NCI-H2029 (cell line): ENCODE measurements at regions not wholly inside any gene's neighbourhood (a gene's known extent, or its start where the extent isn't known, plus 50 kb on each side); places are given as distances from the start of the nearest gene placed in this dataset.
A peak's percentile ranks its signal among the peaks of the same experiment; 100 is the strongest.
"Not testable (repeated sequence)": the region's sequence is repeated elsewhere in the genome, so short reads cannot be mapped to it uniquely, and the experiment has no call there.

Experiments
- DNase-seq: peaks from one replicate; lab custom pipeline; 2025; lab: John Stamatoyannopoulos, UW

DNA sequence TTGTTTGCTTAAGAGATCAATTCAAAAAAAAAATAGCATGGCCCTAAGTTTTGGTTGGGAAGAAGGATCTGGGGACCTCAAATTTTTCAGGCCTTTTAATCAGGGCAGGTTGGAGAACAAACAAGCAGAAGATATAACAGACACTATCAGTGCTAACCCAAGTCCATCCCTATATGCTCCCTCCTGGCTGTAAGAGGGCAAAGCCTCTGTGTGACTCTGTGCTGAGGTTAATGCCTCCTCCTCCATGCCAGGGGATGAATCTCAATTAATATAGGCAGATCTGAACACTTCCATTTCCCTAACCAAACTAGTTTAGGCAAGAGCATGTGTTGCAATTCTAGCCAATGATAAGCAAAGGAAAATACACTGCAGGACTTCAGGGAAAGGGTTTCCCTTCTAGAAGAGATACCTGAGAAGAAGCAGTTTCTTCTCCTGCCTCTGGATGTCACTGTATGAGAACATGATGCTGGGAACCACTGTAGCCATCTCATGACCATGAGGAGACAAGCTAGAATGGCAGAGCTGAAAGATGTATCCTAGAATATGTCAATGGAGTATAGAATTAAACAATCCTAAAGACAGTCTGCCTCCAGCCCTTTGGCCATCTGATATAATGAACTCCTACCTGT lies 76.0 kb downstream of the CHD9NB start:
- no peak for DNase-seq

DNA sequence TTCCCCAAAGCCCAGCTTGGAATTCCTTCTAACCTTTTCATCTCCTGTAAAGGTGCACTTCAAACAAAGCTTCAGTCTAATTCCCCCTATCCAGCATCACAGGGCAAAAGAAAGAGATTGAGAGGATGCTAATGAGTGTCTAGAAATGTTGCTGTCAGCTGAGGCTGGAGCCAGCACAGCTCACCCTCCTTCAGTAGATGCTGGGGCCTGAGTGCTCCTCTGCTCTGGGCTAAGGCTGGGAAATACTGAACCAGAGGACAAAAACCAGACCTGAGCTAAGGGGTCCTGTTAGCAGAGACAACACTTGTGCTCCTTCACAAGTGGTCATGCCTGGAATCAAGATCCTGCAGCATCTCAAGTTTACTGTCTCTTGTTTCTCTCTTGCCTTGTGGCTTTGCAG lies 85.0 kb downstream of the CHD9NB start:
- DNase-seq: no peak

DNA sequence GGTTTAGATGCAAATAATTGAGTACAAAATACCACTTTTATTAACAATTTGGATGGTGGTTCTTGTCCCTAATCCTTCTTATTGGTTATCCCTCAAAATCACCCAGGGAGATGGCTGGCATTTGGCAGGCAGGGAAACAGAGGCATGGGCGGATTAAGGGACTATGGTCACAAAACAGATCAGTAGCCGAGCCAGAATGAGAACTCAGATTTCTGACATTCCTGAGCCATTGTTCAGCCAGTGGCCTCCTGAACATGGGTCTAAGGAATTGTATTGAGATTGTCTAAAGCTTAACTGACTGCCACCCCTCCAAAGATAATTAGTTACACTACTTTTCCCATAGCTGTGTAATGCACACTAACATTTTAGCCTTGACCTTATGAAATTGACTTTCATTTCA lies 88.4 kb downstream of the CHD9NB start:
- DNase-seq: no peak

DNA sequence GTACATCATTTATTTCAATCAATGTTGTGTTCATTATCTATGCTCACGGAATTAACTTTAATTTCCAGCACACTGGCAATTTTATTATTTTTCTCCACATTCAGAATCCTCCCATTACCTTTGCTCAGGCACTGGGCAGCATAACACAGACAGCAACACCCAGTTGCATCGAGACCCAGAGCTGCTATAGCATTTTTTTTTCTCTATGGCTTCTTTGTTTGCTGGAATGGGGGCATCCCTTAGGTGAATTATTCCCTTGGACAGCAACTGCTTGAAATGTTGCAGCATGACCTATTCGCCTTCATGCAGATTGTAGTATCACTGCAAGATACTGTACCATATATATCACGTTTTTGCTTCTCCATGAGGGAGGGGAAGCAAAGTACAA lies 88.8 kb downstream of the CHD9NB start:
- DNase-seq: no peak

DNA sequence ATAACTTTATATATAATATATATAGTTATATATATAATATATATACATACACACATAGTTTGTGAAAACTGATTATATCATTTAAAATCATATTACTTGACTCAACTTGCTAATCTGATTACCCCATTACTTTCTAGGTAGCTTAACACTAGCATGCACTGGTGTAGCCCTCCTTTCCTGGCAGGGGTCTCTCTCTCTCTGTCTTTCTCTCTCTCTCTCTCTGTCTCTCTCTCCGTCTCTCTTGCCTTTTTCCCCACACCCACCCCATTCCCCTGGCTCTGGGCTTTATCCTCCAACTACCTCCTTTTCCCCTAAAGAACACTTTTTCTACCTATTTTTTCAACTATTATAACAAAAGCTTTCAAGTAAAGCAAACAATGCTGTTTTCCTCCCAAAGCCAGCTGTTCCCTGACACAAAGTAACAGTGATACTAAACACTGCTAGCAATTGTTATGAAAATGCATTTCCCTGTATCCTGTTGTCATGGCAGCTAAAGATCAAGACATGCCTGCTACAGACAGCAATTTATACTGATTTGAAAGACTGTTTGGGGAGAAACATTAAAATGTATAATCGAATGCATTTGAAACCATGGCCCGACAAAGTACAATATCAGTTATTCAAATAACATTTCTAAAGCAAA lies 89.4 kb downstream of the CHD9NB start:
- DNase-seq: no peak

DNA sequence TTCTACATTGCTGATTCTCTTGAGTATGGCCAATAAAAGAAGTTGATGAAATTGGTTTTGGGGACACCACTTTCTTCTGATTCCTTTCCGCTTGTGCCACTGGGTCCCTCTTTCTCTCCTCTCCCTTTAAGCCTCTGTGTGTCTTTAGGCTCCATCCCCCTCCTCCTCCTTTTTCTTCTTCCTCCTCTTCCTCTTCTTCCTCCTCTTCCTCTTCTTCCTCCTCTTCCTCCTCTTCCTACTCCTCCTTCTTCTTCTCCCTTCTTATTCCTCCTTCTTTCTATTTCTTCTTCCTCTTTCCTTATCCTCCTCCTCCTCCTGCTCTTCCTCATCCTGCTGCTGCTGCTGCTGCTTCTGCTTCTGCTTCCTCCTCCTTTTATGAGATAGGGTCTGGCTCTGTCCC lies 93.7 kb downstream of the CHD9NB start:
- no peak for DNase-seq

DNA sequence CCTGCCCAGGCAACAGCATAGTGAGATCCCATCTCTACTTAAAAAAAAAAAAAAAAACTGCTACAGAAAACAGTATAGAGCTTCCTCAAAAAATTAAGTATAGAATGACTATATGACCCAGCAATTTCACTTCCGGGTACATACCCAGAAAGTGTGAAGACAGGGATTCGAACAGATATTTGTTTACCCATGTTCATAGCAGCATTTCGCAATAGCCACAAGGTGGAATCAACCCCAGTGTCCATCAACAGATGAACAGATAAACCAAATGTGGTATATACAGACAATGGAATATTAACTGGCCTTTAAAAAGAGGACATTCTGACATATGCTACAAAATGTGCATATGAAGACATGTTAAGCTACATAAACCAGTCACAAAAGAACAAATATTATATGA lies 95.5 kb downstream of the CHD9NB start:
- no peak for DNase-seq

DNA sequence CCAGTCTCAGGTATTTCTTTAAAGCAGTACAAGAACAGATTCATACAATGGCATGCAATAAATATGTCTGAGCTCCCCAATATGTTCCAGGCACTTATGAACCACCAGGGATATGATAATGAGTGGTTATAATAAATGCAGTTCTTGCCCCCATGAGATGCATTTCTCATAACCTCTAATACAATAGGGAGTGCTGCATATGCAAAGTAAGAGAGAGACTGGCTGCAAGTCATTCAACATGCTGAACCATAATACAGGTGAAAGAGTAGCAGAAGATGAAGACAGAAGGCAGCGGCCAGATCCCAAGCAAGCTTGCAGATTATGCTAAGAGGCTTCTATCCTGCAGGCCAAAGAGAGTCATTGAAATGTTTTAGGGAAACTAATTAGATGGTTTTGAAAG lies 96.7 kb downstream of the CHD9NB start:
- no peak for DNase-seq

DNA sequence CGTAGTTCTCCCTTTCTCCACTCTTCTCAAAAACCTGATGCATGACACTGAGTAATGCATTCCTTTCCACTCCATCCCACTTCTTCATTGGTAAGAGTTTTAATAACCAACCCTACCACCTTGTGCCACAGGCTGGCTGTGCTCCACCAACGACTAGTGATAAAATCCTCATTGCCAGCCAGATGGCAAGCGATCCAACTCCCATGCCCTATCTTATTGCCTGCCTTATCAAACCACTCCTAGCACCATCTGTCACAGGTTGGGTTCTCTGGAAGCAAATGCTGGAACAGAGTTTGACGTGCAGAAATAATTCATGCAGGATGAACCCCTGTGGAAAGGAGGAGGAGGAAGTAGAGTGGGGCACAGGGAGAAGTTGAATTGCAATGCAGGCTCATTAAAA lies 99.5 kb downstream of the CHD9NB start:
- no peak for DNase-seq

DNA sequence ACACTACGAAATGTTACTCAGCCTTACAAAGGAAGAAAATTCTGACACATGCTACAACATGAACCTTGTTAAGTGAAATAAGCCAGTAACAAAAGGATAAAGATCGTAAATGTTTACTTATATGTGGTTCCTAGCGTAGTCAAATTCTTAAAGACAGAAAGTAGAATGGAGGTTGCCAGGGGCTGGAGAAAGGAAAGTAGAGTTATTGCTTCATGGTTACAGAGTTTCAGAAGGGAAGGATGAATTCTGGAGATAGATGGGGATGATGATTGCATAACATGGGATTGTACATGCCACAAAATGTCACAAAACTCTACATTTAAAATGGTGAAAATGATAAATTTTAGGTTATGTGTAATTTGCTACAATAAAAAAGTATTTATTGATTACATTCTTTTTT lies 103.8 kb downstream of the CHD9NB start:
- DNase-seq: no peak

DNA sequence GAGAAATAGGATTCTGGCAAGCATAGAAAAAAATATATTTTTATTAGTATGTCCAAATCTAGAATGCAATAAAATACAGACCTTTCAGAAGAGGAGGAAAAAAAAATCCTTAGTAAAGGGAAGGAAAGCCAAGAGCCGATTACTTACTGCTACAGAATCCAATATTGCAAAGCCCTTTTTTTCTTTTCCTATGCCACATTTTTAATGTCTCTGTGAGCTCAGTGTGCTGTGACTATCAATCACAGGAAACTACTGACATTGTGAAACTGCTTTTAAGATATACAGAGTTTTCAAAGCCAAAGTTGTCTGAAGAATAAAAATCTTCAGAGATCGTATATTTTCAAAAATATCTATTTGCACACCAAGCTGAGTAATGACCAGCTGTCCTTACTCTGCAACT lies 120.4 kb downstream of the CHD9NB start:
- DNase-seq: no peak

DNA sequence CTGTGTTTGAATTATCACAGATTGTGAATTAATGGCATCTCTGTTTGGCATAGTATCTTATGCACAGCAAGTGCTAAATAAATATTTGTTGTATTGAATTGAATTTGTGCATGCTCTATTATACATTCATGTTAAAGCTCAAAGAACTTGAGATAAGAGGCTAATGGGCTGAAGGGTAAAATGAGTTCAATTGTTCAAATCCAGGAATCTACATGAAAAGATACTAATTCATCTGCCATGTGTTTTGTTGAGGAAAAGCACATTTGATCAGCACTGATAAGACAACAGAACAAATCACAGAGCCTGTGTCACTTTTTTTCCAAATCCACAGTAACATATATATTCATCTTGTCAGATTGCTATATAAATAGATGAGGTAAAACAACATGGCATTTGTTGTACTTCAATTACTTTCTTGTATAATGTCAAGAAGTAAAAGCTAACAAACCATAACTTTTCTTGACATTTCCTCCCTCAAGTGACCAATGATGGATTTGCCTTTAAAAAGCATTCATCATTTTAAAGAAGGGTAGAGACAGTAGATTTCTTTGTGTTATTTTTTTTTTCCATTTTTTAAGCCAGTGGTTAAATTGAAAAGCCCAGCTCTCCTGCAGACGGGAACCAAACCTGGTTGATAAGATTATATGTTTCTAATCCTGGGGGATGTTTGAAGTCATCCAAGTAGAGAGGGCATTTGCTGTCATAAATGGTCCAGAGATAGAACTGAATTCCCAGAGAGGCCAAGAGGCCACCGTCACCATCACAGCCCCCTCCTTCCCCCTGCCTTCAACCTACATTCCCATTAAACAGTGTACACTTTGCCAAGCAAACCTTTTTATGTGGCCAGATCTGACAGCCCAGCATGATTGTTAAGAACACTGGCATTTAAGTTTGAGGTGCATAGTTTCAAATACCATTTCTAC lies 123.0 kb downstream of the CHD9NB start:
- DNase-seq: no peak

DNA sequence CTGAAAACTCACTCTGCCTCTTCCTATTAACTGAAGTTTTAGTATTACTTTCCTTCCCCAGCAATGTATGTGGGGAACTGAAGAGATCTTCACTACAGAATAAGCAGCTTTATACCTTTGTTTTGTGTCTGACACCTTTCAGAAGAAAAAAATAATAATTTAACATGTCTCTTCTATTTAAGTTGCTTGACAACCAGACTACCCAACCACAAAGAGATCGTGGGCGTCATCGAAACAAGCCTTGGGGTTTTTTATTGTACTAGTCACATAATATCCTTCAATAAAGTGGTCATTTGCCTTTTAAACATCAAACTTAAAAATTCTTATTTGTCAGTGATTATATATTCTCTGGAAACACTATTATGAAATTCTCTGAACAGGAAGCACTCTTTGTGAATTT lies 123.7 kb downstream of the CHD9NB start:
- DNase-seq: no peak

DNA sequence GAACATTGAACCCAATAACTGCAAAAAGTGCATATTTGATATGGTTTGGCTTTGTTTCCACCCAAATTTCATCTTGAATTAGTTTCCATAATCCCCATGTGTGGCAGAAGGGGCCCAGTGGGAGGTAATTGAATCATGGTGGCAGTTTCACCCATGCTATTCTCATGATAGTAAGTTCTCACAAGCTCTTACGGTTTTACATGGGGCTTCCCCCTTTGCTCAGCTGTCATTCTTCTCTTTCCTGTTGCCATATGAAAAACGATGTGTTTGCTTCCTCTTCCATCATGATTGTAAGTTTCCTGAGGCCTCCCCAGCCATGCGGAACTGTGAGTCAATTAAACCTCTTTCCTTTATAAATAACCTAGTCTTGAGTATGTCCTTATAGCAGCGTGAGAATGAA lies 127.6 kb downstream of the CHD9NB start:
- no peak for DNase-seq

DNA sequence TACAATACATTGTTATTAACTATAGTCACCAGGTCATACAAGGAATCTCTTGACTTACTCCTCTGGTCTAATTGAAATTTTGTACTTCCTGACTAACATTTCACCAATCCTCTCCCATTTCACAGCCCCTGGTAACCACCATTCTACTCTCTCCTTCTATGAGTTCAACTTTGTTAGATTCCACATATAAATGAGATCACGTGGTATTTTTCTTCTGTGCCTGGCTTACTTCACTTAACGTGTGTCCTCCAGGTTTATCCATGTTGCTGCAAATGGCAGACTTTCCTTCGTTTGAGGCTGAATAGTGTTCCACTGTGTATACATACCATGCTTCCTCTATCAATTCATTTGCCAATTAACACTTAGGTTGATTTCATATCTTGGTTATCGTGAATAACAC lies 128.5 kb downstream of the CHD9NB start:
- no peak for DNase-seq

DNA sequence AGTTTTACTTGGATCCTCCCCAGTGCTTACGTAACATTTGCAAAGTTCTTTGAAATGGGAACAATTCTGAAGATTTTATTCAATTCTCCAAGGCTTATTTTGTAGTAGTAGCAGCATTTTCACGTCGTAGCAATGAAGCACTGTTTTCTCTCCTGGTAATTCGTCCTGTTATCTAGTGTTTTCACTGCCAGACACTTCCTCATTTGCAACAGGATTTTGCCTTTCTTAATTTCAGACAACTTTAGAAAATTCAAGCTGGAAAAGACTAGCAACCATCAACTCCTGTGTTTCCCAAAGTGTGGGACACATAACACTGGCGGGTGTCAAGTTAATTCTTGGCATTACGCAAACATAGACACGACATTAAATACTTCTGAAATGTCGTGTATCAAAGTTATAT lies 131.6 kb downstream of the CHD9NB start:
- DNase-seq: no peak

DNA sequence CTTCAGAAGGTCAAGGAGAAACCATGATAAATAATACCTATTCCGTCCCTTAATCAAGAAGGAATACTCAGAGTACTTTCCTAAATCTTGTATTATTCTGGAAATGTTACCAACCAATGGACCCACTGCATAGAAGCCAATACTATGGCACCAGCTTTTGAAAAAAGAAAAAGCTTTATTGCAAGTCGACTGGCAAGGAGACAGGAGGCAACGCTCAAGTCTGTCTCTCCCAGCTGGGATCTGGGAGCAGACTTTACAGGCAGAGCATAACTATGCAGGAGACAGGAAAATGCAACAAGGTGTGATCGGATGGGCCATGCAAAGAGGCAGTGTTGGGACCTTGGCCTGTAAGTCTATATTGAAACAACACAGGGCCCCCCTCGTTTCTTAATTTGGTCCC lies 132.4 kb downstream of the CHD9NB start:
- no peak for DNase-seq

DNA sequence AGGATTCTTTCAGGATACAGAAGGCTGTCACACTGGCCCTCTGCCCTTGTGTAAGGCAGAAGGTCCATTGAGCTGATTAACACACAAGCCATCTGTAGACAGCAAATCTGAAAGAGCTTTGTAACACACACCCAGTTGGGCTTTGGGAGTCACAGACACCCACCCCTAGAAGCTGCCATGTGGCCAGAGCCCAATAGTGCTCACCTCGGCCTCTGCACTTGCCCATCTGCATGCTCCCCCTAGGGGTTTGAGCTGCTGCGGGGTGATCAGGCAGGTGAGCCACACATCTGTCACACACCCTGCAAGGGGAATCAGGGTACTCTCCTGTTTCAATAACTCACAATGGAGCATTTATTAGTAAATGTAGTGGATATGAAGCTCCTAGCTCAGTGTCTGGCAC lies 138.3 kb downstream of the CHD9NB start:
- no peak for DNase-seq

DNA sequence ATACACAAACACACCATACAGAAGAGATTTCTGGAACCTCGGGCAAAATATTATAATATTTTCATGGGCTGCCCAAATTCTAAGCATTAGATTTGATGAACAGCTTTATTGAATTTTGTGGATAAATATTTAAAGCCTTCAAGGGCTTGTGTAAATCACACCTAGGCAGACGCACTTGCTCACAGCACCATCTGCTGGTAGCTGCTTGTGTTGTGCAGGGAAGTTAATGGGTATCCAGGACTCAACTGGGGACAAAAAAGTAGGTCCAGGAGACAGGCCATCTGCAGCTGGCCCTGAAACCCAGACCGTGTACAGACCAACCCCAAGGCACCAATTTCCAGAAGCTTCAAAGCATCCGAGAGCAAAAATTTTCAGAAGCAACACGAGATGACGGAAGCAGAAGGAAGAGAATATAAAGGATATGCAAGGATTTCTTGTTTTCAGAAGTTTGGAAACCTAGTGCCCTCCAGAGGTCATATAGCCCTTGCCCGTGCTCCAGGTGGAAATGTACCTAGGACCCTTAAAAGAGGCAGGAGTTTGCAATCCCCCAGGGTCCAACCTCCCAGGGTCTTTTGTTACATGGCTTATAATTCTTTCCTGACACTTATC lies 140.0 kb downstream of the CHD9NB start:
- peak; percentile 3 for DNase-seq

DNA sequence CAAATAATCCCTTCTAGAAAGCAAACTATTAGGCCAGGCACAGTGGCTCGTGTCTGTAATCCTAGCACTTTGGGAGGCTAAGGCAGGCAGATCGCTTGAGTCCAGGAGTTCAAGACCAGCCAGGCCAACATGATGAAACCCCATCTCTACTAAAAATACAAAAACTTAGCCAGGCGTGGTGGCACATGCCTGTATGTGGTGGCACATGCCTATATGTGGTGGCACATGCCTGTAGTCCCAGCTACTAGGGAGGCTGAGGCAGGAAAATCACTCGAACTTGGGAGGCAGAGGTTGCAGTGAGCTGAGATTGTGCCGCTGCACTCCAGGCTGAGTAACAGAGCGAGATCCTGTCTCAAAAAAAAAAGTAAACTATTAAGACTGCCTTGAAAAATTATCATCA lies 144.6 kb downstream of the CHD9NB start:
- not testable (repeated sequence) for DNase-seq

DNA sequence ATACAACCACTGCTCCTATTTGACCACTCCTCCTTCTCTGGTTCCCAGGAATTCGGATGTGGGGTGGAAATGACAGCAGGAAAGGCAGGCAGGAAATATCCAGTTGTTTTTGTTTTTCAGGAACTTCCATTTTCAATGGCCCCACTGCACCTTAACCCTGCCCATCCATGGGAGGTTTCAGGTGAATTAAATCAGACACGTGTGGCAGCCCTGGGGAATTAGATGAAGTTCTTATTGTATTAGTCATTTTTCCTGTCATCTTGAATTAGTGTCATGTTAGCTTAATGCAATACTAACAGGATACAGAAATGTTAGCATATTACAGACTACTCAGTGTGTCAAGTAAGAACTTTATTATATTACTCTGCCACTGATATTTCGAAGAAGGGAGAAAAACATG lies 146.4 kb downstream of the CHD9NB start:
- no peak for DNase-seq

DNA sequence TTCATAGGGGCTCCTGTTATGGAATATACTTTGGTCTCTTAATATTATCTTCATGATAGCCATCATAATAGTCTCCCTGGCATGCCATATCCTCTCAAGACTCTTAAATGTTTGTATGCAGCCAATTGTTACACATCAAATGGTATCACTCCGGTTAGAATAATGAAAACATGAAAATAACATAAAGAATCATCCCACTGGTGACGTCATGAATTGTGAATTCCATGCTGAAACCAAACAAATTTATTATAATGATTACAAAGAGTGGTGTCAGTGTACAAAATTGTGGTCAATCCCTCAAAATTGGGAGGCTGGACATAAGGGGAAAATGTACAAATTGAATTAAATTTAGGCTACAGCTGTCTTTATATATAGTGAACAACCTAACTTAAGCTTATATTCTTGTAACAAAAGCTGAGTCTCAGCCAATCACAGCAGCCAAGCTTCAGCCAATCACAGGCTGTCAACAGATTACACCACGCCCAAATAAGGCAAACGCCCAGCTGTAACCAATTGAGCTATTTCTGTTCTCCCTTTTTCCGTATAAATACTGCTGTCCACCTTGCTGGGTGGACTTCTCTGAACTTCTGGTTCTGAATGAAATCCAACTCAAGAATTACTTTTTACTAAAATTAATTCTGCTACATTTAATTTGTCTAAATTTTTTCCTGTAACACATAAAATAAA lies 156.1 kb downstream of the CHD9NB start:
- DNase-seq: no peak
